Kidney tubule cell (primary cell): ENCODE measurements at regions not wholly inside any gene's neighbourhood (a gene's known extent, or its start where the extent isn't known, plus 50 kb on each side); places are given as distances from the start of the nearest gene placed in this dataset.
A peak's percentile ranks its signal among the peaks of the same experiment; 100 is the strongest.

ENCODE experiments used
- DNase-seq: peaks from one replicate; pipeline ENCODE4 v3.0.0-alpha.2; 2018; ENCODE audit warnings: low spot score

- DNase-seq, result no peak
Observed at GRCh38 chr1:189868021-189868420, 609.6 kb downstream of the BRINP3 start.

DNA sequence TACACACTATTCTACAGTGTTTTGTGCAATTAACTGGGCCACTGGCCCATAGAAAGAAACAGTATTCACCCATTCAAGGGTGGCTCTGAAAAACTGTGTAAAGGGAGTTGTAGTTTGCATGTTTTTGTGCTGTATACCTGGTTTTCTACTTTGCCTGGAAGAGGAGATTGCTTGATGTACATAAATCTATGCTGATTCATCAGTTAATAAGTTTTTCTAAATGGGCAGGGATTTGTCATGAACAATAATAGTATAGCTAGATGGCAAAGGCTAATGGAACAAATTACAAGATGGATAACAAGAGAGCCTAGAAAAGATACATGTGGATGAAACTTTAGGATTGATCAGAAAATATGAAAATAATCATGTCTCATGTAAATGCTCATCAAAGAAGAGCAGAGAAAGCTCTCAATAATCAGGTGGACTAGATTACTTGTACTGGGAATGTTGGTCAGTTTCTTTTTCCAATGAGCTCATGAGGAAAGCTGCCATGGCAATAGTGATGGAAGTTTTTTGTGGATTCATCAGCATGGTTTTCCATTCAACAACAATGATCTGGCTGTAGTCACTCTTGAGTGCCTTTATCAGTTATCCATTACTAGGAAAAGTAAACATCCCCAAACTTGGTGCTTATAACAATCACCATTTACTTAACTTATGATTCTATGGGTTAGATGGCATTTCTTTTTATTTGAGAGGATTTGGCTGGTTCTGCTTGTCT lies 602.8 kb downstream of the BRINP3 start:
- peak; percentile 69 for DNase-seq

DNA sequence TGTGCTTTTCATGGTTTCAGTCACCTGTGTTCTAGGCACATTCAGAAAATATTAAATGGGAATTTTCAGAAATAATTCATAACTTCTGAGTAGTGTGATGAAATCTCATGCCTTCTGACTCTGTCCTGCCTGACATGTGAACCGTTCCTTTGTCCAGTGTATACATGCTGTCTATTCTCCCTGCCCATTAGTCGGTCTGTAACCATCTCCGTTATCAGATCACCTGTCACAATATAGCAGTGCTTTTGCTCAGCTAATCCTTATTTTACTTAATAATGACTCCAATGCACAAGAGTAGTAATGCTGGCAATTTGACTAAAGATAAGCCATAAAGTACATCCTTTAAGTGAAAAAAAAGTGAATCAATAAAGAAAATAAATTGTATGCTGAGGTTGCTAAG lies 597.5 kb downstream of the BRINP3 start:
- DNase-seq, result no peak

- DNase-seq, result no peak
Observed at GRCh38 chr1:189899686-189900425, 577.8 kb downstream of the BRINP3 start.

DNA sequence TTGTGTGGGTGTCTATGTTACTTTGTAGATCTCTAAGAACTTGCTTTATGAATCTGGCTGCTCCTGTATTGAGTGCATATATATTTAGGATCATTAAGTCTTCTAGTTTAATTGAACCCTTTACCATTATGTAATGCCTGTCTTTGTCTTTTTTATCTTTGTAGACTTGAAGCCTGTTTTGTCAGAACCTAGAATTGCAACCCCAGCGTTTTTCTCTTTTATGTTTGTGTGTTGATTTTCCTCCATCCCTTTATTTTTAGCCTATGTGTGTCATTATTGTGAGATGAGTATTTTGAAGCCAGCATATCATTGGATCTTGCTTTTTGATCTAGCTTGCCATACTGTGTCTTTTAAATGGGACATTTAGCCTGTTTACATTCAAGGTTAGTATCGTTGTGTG lies 573.2 kb downstream of the BRINP3 start:
- DNase-seq, result no peak

DNA sequence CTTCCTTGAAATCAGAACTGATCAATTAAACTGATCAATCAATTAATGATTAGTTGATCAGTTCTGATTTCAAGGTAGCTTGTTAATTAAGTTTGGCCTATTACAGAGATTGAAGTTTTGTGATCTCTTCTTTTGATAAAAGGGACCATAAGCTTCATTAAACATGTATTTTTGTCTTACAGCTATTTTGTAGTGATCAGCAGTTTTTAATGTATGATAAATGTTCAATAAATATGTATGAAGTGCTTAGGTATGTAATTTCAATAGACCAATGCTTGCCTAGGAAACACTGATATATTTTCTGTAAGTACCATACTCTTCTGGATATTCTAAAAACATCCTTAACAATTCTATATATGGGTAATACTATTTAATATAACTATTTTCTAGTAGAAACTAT lies 569.6 kb downstream of the BRINP3 start:
- no peak for DNase-seq

GRCh38 chr1:189921613-189922012 lies 556.1 kb downstream of the BRINP3 start:
- no peak for DNase-seq

- DNase-seq, result no peak
Observed at GRCh38 chr1:189927641-189928040, 550.0 kb downstream of the BRINP3 start.

DNA sequence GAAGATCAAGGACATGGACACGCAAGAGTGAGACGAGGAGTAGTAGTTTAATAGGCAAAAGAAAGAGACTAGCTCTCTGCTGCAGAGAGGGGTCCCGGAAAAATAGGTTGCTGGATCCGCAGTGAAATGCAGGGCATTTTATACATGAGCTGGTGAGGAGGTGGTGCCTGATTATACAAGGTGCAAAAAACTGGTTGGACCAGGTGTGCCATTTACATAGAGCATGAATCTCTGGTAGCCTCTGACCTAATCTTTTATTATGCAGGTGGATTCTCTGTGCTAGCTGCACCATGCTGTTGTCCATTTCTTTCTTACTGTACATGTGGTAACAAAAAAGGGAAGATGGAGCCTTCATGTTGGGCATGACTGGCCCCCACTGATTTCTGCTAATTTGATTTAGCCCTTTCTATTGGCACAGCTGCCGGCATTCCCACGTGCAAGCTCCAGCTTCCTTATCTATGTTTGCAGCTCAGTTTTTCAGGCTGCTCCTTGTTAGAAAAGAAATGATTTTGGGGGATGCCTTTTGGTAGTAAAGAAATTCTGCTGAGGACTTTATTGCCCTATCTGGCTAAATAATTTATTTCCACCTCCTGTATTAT lies 548.1 kb downstream of the BRINP3 start:
- DNase-seq, result no peak

- DNase-seq, result no peak
Observed at GRCh38 chr1:189936861-189937260, 540.8 kb downstream of the BRINP3 start.

DNA sequence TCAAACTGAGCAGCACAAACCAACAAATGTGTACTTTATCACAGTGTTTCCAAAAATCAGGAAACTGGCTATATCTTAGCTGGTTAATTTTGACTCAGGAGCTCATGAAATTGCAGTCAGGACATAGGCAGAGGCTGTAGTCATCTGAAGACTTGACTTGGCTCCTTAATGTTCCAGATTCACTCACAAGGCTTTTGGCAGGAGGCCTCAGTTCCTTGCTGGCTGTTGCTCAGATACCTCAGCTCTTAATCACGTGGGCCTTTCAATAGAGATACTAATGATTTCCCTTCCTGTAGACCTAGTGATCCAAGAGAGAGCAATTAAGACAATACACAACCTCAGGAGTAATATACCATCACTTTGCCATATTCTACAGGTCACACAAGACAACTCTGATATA lies 537.7 kb downstream of the BRINP3 start:
- peak; percentile 6 for DNase-seq

GRCh38 chr1:189941922-189942321 lies 535.7 kb downstream of the BRINP3 start:
- DNase-seq, result no peak

DNA sequence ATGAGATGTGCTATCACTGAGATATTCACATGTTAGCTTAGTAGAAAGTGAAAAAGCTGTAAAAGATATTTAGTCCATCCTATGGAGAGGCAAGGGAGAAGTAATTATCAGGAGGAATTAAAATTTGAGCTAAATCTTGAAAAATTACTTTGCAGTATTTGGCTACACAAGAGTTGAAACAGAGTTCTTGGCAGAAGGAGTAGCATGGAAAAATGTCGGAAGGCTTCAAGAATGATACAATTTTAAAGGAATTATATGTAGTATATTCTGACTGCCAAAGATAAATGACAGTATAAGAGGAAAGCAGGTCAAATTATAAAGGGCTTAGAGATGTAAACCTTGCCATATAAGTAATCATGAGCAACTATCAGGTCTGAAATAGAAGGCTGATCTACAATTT lies 518.9 kb downstream of the BRINP3 start:
- DNase-seq, result no peak

- no peak for DNase-seq
Observed at GRCh38 chr1:189960769-189961168, 516.9 kb downstream of the BRINP3 start.

- peak; percentile 43 for DNase-seq
Observed at GRCh38 chr1:189962181-189962580, 515.5 kb downstream of the BRINP3 start.

- DNase-seq, result peak; percentile 18
Observed at GRCh38 chr1:189970331-189971230, 507.1 kb downstream of the BRINP3 start.

GRCh38 chr1:189971656-189972055 lies 506.0 kb downstream of the BRINP3 start:
- DNase-seq, result no peak

- DNase-seq, result no peak
Observed at GRCh38 chr1:189977184-189977583, 500.5 kb downstream of the BRINP3 start.

GRCh38 chr1:189983166-189983890 lies 494.3 kb downstream of the BRINP3 start:
- no peak for DNase-seq

GRCh38 chr1:189986516-189986915 lies 491.1 kb downstream of the BRINP3 start:
- DNase-seq, result no peak

DNA sequence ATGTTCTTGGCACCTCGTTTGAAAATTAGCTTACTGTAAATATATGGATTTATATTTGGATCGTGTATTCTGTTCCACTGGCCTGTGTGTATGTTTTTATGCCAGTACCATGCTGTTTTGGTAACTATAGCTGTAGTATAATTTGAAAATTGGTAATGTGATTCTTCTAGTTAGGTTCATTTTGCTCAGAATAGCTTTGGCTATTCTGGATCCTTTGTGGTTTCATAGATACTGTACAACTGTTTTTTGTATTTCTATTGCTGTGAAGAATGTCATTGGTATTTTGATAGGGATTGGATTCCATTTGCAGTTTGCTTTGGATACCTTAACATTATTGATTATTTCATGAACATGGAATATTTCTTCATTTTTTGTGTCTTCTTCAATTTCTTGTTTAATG lies 490.2 kb downstream of the BRINP3 start:
- no peak for DNase-seq

DNA sequence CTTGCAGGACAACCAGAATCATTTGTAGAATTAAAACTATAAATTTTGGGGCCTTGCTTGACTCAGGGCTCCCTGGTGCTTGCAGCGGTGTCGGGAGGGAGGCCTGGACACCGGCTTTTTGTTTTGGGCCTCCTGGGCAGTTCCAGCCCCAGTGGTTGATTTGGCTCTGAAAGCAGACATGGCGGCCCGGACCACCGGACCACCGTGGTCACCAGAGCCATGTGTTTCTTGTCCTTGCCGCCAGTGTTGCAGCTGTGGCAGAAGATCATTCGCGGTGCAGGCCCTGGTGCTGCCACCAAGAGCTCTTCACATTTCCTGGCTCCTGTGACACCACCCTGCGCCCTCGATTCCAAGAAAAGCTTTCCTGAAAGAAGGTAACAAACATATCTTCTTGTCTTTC lies 484.8 kb downstream of the BRINP3 start:
- DNase-seq, result no peak
